G401 (cell line): ENCODE measurements at regions not wholly inside any gene's neighbourhood (a gene's known extent, or its start where the extent isn't known, plus 50 kb on each side); places are given as distances from the start of the nearest gene placed in this dataset.
"Not testable (repeated sequence)": the region's sequence is repeated elsewhere in the genome, so short reads cannot be mapped to it uniquely, and the experiment has no call there.

Experiments used
- DNase-seq: peaks from one replicate; pipeline ENCODE4 v3.0.0-alpha.2; 2015; ENCODE audit warnings: low spot score
- in situ Hi-C: cut with HindIII; loops from 2 replicates; pipeline ENCODE4 v1.10.0; 2016; ENCODE audit warnings: low sequenced_read_pairs, mixed read lengths

- DNase-seq, result no peak
- in situ Hi-C loops, result no loop called here
These were observed 639.7 kb downstream of the TBC1D22A start for GRCh38 chr22:47401976-47402770.

GRCh38 chr22:47401592-47401898 is 639.1 kb downstream of the TBC1D22A start:
- in situ Hi-C loops, result no loop called here
- DNase-seq, result no peak

- in situ Hi-C loops, result no loop called here
- DNase-seq, result no peak
These were observed 638.5 kb downstream of the TBC1D22A start for GRCh38 chr22:47400701-47401591.

- DNase-seq, in situ Hi-C loops: not testable (repeated sequence)
These were observed 637.7 kb downstream of the TBC1D22A start for GRCh38 chr22:47400131-47400530.

GRCh38 chr22:47398921-47399790 is 636.7 kb downstream of the TBC1D22A start:
- no peak for DNase-seq
- in situ Hi-C loops, result no loop called here

- no peak for DNase-seq
- in situ Hi-C loops, result no loop called here
These were observed 636.0 kb downstream of the TBC1D22A start for GRCh38 chr22:47398491-47398890.

- in situ Hi-C loops, result no loop called here
- no peak for DNase-seq
These were observed 635.2 kb downstream of the TBC1D22A start for GRCh38 chr22:47397673-47398072.

GRCh38 chr22:47396515-47396914 is 634.1 kb downstream of the TBC1D22A start:
- no peak for DNase-seq
- in situ Hi-C loops, result no loop called here

GRCh38 chr22:47396105-47396504 is 633.7 kb downstream of the TBC1D22A start:
- in situ Hi-C loops, result no loop called here

GRCh38 chr22:47395481-47395880 is 633.0 kb downstream of the TBC1D22A start:
- in situ Hi-C loops, result no loop called here
- DNase-seq, result no peak

More at GRCh38 chr22:47396105-47396504, 633.7 kb downstream of the TBC1D22A start:
- no peak for DNase-seq

- in situ Hi-C loops, result no loop called here
- no peak for DNase-seq
These were observed 632.3 kb downstream of the TBC1D22A start for GRCh38 chr22:47394504-47395440.

GRCh38 chr22:47393191-47393590 is 630.7 kb downstream of the TBC1D22A start:
- in situ Hi-C loops, result no loop called here
- no peak for DNase-seq

- in situ Hi-C loops, result no loop called here
- no peak for DNase-seq
These were observed 630.3 kb downstream of the TBC1D22A start for GRCh38 chr22:47392729-47393128.

- in situ Hi-C loops, result no loop called here
- DNase-seq, result no peak
These were observed 629.6 kb downstream of the TBC1D22A start for GRCh38 chr22:47392054-47392347.

GRCh38 chr22:47391169-47392053 is 629.0 kb downstream of the TBC1D22A start:
- in situ Hi-C loops, result no loop called here
- no peak for DNase-seq

GRCh38 chr22:47390026-47390970 is 627.8 kb downstream of the TBC1D22A start:
- in situ Hi-C loops, result no loop called here
- DNase-seq, result no peak

GRCh38 chr22:47389201-47389600 is 626.8 kb downstream of the TBC1D22A start:
- DNase-seq, result no peak
- in situ Hi-C loops, result no loop called here
